Coronary artery (tissue), 2 donors: ENCODE measurements at regions not wholly inside any gene's neighbourhood (a gene's known extent, or its start where the extent isn't known, plus 50 kb on each side); places are given as distances from the start of the nearest gene placed in this dataset.

Source experiments
- DNase-seq: peaks from one replicate; pipeline ENCODE4 v3.0.0-alpha.2; 2017; ENCODE audit warnings: low spot score
- H3K27ac ChIP-seq, 2 donors: fragments of 200-600 bp; sonication (generic); one replicate each; pipeline ENCODE4 v1.5.1; 2016 to 2019
- H3K4me3 ChIP-seq: fragments of 200-600 bp; sonication (generic); 2 replicates; pipeline ENCODE4 v1.5.1; 2016; ENCODE audit warnings: mild to moderate bottlenecking, moderate library complexity
- CTCF ChIP-seq: fragments of 200-600 bp; sonication (generic); IDR thresholded peaks from one replicate; pipeline ENCODE4 v1.5.1; 2019; ENCODE audit warnings: antibody characterized with exemption

- DNase-seq: no peak
- no peak for TF ChIP-seq CTCF
- Histone ChIP-seq H3K27ac (no peak overlapping the region), H3K4me3 (no peak overlapping the region)
Measured at GRCh38 chr1:54497338-54497737, 50.7 kb upstream of the ACOT11 start.

- no peak for DNase-seq
- no peak for TF ChIP-seq CTCF
- Histone ChIP-seq H3K27ac (no peak overlapping the region), H3K4me3 (no peak overlapping the region)
Measured at GRCh38 chr1:54495954-54496353, 52.1 kb upstream of the ACOT11 start.

- Histone ChIP-seq H3K4me3 (no peak overlapping the region), H3K27ac (no peak overlapping the region)
- no peak for TF ChIP-seq CTCF
- DNase-seq: no peak
Measured at GRCh38 chr1:54493608-54494007, 54.4 kb upstream of the ACOT11 start.

- DNase-seq: no peak
- no peak overlapping the region for H3K4me3 ChIP-seq
- peak overlapping the region in 1 of 2 donors; percentile 30 for H3K27ac ChIP-seq
- TF ChIP-seq CTCF: no peak
Measured at GRCh38 chr1:54490361-54491248, 57.4 kb upstream of the ACOT11 start.

GRCh38 chr1:54489627-54490250 lies 58.3 kb upstream of the ACOT11 start:
- H3K4me3 ChIP-seq: peak overlapping the region; percentile 77
- H3K27ac ChIP-seq: peak overlapping the region; percentile 85 to 96
- no peak for TF ChIP-seq CTCF
- no peak for DNase-seq

GRCh38 chr1:54488779-54489626 lies 59.0 kb upstream of the ACOT11 start:
- DNase-seq: peak; percentile 90
- peak overlapping the region; percentile 77 for H3K4me3 ChIP-seq
- peak; percentile 97 for TF ChIP-seq CTCF
- peak overlapping the region; percentile 85 to 96 for H3K27ac ChIP-seq
